NCI-H82 (cell line): ENCODE measurements at regions not wholly inside any gene's neighbourhood (a gene's known extent, or its start where the extent isn't known, plus 50 kb on each side); places are given as distances from the start of the nearest gene placed in this dataset.
A peak's percentile ranks its signal among the peaks of the same experiment; 100 is the strongest.
"Not testable (repeated sequence)": the region's sequence is repeated elsewhere in the genome, so short reads cannot be mapped to it uniquely, and the experiment has no call there.

Source experiments
- DNase-seq: peaks from one replicate; lab custom pipeline; 2025; lab: John Stamatoyannopoulos, UW

GRCh38 chr5:126677121-126677520 lies 76.4 kb downstream of the PHAX start:
- DNase-seq: no peak

GRCh38 chr5:126680191-126680817 lies 79.6 kb downstream of the PHAX start:
- peak; percentile 97 for DNase-seq

GRCh38 chr5:126681314-126681713 lies 80.6 kb downstream of the PHAX start:
- DNase-seq: not testable (repeated sequence)

GRCh38 chr5:126681970-126682369 lies 81.2 kb downstream of the PHAX start:
- no peak for DNase-seq

- DNase-seq: no peak
Observed at GRCh38 chr5:126682856-126683255, 82.1 kb downstream of the PHAX start.

GRCh38 chr5:126683912-126684311 lies 83.2 kb downstream of the PHAX start:
- no peak for DNase-seq

GRCh38 chr5:126684656-126685442 lies 84.1 kb downstream of the PHAX start:
- not testable (repeated sequence) for DNase-seq

GRCh38 chr5:126686451-126687126 lies 85.8 kb downstream of the PHAX start:
- DNase-seq: no peak

GRCh38 chr5:126692971-126693370 lies 84.0 kb upstream of the LMNB1 start:
- DNase-seq: no peak

- no peak for DNase-seq
Observed at GRCh38 chr5:126693806-126694205, 83.1 kb upstream of the LMNB1 start.

GRCh38 chr5:126694403-126694802 lies 82.5 kb upstream of the LMNB1 start:
- no peak for DNase-seq

- no peak for DNase-seq
Observed at GRCh38 chr5:126695091-126695490, 81.8 kb upstream of the LMNB1 start.

GRCh38 chr5:126707080-126707479 lies 69.9 kb upstream of the LMNB1 start:
- DNase-seq: no peak

GRCh38 chr5:126715765-126716164 lies 61.2 kb upstream of the LMNB1 start:
- DNase-seq: no peak

GRCh38 chr5:126716861-126717260 lies 60.1 kb upstream of the LMNB1 start:
- no peak for DNase-seq

GRCh38 chr5:126718236-126718868 lies 58.6 kb upstream of the LMNB1 start:
- no peak for DNase-seq

GRCh38 chr5:126720369-126720768 lies 56.6 kb upstream of the LMNB1 start:
- DNase-seq: no peak

GRCh38 chr5:126723643-126724042 lies 53.3 kb upstream of the LMNB1 start:
- DNase-seq: no peak
